ENCODE measurements at regions not wholly inside any gene's neighbourhood (a gene's known extent, or its start where the extent isn't known, plus 50 kb on each side); places are given as distances from the start of the nearest gene placed in this dataset.
A peak's percentile ranks its signal among the peaks of the same experiment; 100 is the strongest.
"Not testable (repeated sequence)": the region's sequence is repeated elsewhere in the genome, so short reads cannot be mapped to it uniquely, and the experiment has no call there.

GRCh38 chrX:40943093-40943641 lies 142.1 kb upstream of the USP9X start:
- TF ChIP-seq, protein P1, sequence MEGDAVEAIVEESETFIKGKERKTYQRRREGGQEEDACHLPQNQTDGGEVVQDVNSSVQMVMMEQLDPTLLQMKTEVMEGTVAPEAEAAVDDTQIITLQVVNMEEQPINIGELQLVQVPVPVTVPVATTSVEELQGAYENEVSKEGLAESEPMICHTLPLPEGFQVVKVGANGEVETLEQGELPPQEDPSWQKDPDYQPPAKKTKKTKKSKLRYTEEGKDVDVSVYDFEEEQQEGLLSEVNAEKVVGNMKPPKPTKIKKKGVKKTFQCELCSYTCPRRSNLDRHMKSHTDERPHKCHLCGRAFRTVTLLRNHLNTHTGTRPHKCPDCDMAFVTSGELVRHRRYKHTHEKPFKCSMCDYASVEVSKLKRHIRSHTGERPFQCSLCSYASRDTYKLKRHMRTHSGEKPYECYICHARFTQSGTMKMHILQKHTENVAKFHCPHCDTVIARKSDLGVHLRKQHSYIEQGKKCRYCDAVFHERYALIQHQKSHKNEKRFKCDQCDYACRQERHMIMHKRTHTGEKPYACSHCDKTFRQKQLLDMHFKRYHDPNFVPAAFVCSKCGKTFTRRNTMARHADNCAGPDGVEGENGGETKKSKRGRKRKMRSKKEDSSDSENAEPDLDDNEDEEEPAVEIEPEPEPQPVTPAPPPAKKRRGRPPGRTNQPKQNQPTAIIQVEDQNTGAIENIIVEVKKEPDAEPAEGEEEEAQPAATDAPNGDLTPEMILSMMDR (IDR thresholded peaks at IDR 0.05): no peak
- TF ChIP-seq POLR2AphosphoS5 (IDR thresholded peaks at IDR 0.05; ENCODE audit: insufficient read depth in 1 of 2, low read depth in 1 of 2) (no peak), POLR2A (IDR thresholded peaks at IDR 0.05) (no peak)
- Histone ChIP-seq H3K27ac (no peak overlapping the region), H3K9me3 (no peaks in the 10 kb centered on the region), H3K4me3 (no peak overlapping the region), H3K4me1 (no peaks in the 10 kb centered on the region), H3K27me3 (no peaks in the 10 kb centered on the region), H3K36me3 (no peaks in the 10 kb centered on the region)
- intact Hi-C loops (cut with DNase I): no loop called here
- DNase-seq (ENCODE audit: extremely low spot score in 2 of 2): no peak

DNA sequence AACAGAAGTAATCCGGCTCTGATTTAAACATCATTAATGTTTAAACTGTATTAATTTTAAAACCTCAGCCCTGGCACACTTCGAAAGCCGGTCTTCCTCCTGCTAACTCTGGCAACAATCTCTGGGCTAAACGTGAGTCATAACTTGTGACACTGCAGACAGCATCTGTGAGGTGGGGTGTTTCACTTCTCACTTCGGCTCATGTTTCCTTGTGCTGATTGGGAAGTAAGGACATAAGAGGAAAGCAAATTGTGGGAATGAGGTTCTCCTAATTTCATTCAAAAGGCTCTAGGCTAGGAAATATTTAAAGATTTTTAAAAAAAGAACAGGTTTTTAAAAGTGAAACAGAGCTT lies 139.9 kb upstream of the USP9X start:
- Histone ChIP-seq H3K27me3 (no peaks in the 10 kb centered on the region), H3K4me3 (no peak overlapping the region), H3K4me1 (no peaks in the 10 kb centered on the region), H3K27ac (peak overlapping the region; percentile 9), H3K36me3 (no peaks in the 10 kb centered on the region), H3K9me3 (no peaks in the 10 kb centered on the region)
- intact Hi-C loops (cut with DNase I): loop anchor here (5.0 kb wide), 1 partner anchor 62 kb away; no protein-coding TSS in a partner anchor
- TF ChIP-seq, protein P1 (IDR thresholded peaks at IDR 0.05): no peak
- TF ChIP-seq POLR2AphosphoS5 (IDR thresholded peaks at IDR 0.05; ENCODE audit: insufficient read depth in 1 of 2, low read depth in 1 of 2): no peak
- no peak for TF ChIP-seq POLR2A (IDR thresholded peaks at IDR 0.05)
- DNase-seq (ENCODE audit: extremely low spot score in 2 of 2): no peak

- intact Hi-C loops (cut with DNase I): loop anchor here (5.0 kb wide), 1 partner anchor 60 kb away; no protein-coding TSS in a partner anchor
- Histone ChIP-seq H3K9me3 (no peaks in the 10 kb centered on the region), H3K4me1 (no peaks in the 10 kb centered on the region), H3K27me3 (no peaks in the 10 kb centered on the region), H3K36me3 (no peaks in the 10 kb centered on the region), H3K27ac (no peak overlapping the region), H3K4me3 (no peak overlapping the region)
- DNase-seq (ENCODE audit: extremely low spot score in 2 of 2): no peak
- no peak for TF ChIP-seq POLR2A (IDR thresholded peaks at IDR 0.05)
- TF ChIP-seq POLR2AphosphoS5 (IDR thresholded peaks at IDR 0.05; ENCODE audit: insufficient read depth in 1 of 2, low read depth in 1 of 2): no peak
- TF ChIP-seq, protein P1 (IDR thresholded peaks at IDR 0.05): no peak
Observed at GRCh38 chrX:40947276-40947675, 138.0 kb upstream of the USP9X start.

DNA sequence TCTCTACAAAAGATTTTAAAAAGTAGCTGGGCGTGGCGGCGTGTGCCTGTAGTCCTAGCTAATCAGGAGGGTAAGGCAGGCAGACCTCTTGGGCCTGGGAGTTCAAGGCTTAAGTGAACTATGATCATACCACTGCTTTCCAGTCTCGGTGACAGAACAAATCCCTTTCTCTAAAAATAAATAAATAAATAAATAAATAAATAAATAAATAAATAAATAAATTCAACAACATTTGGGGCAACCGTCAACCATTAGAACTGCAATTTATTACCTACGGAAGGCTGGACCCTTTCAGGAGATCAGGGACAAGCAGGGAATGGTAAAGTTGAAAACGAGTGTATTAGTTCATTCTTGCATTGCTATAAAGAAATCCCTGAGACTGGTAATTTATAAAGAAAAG lies 136.2 kb upstream of the USP9X start:
- H3K27me3 ChIP-seq: no peaks in the 10 kb centered on the region
- no peaks in the 10 kb centered on the region for H3K36me3 ChIP-seq
- H3K4me3 ChIP-seq: no peak overlapping the region
- TF ChIP-seq POLR2AphosphoS5 (IDR thresholded peaks at IDR 0.05; ENCODE audit: insufficient read depth in 1 of 2, low read depth in 1 of 2) (no peak), POLR2A (IDR thresholded peaks at IDR 0.05) (no peak)
- TF ChIP-seq, protein P1 (IDR thresholded peaks at IDR 0.05): no peak
- no peak overlapping the region for H3K27ac ChIP-seq
- intact Hi-C loops (cut with DNase I): loop anchor here (5.0 kb wide), 1 partner anchor 58 kb away; no protein-coding TSS in a partner anchor
- no peak for DNase-seq (ENCODE audit: extremely low spot score in 2 of 2)
- H3K9me3 ChIP-seq: no peaks in the 10 kb centered on the region
- no peaks in the 10 kb centered on the region for H3K4me1 ChIP-seq

DNA sequence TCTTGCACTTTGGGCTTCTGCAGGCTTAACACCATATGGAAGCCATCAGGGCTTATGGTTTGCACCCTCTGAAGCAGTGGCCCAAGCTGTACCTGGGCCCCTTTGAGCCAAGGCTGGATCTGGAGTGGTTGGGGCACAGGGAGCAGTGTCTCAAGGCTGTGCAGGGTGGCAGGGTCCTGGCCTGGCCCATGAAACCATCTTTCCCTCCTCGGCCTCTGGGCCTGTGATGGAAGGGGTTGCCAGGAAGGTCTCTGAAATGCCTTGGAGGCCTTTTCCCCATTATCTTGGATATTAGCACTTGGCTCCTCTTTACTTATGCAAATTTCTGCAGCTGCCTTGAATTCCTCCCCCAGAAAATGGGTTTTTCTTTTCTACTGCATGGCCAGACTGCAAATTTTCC lies 134.7 kb upstream of the USP9X start:
- Histone ChIP-seq H3K4me3 (no peak overlapping the region), H3K9me3 (no peaks in the 10 kb centered on the region), H3K36me3 (no peaks in the 10 kb centered on the region), H3K4me1 (no peaks in the 10 kb centered on the region), H3K27me3 (no peaks in the 10 kb centered on the region), H3K27ac (no peak overlapping the region)
- no peak for DNase-seq (ENCODE audit: extremely low spot score in 2 of 2)
- no peak for TF ChIP-seq POLR2AphosphoS5 (IDR thresholded peaks at IDR 0.05; ENCODE audit: insufficient read depth in 1 of 2, low read depth in 1 of 2)
- intact Hi-C loops (cut with DNase I): no loop called here

DNA sequence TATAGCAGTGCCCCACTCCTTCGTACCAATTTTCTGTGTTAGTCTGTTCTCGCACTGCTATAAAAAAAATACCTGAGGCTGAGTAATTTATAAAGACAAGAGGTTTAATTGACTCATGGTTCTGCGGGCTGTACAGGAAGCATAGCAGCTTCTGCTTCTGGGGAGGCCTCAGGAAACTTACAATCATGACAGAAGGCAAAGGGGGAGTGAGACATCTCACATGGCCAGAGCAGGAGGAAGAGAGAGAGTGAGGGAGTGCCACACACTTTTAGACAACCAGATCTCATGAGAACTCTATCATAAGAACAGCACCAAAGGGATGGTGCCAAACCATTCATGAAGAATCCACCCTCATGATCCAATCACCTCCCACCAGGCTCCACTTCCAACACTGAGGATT lies 133.8 kb upstream of the USP9X start:
- DNase-seq (ENCODE audit: extremely low spot score in 2 of 2); H3K4me1 ChIP-seq; H3K27me3 ChIP-seq; H3K9me3 ChIP-seq; H3K4me3 ChIP-seq; H3K36me3 ChIP-seq; H3K27ac ChIP-seq; intact Hi-C loops (cut with DNase I): not testable (repeated sequence)
